SK-N-SH treated with all-trans-retinoic acid at 6 μM for 48 hours (cell line): ENCODE measurements at regions not wholly inside any gene's neighbourhood (a gene's known extent, or its start where the extent isn't known, plus 50 kb on each side); places are given as distances from the start of the nearest gene placed in this dataset.

ENCODE experiments used
- ATAC-seq: fragments of 200-7000 bp; cut with Tn5 transposase; 3 replicates; pipeline ENCODE4 v1.9.1; 2020; ENCODE audit warnings: mild to moderate bottlenecking, moderate library complexity
- BACH2 ChIP-seq: fragments of 250-450 bp; sonication (Bioruptor Pico); IDR thresholded peaks from 2 replicates; pipeline ENCODE4 v1.9.0; 2021; ENCODE audit warnings: mild to moderate bottlenecking, borderline replicate concordance
- CREB5 ChIP-seq: fragments of 250-450 bp; sonication (Bioruptor Pico); IDR thresholded peaks from 2 replicates; pipeline ENCODE4 v1.5.1; 2020; ENCODE audit warnings: low read depth, mild to moderate bottlenecking, moderate library complexity
- CSDC2 ChIP-seq: fragments of 250-450 bp; sonication (Bioruptor Pico); IDR thresholded peaks from 2 replicates; pipeline ENCODE4 v1.5.0; 2020; ENCODE audit warnings: mild to moderate bottlenecking, moderate library complexity
- CSRNP3 ChIP-seq: fragments of 250-450 bp; sonication (Bioruptor Pico); IDR thresholded peaks from 2 replicates; pipeline ENCODE4 v1.5.1; 2021; ENCODE audit warnings: mild to moderate bottlenecking, moderate library complexity
- ESRRG ChIP-seq: fragments of 250-450 bp; sonication (Bioruptor Pico); IDR thresholded peaks from 2 replicates; pipeline ENCODE4 v1.6.1; 2021; ENCODE audit warnings: mild to moderate bottlenecking
- ISL1 ChIP-seq: fragments of 250-450 bp; sonication (Bioruptor Pico); IDR thresholded peaks from 2 replicates; pipeline ENCODE4 v2.1.2; 2022; ENCODE audit warnings: mild to moderate bottlenecking, moderate library complexity
- PATZ1 ChIP-seq: fragments of 250-450 bp; sonication (Bioruptor Pico); IDR thresholded peaks from 2 replicates; pipeline ENCODE4 v1.8.0; 2020; ENCODE audit warnings: mild to moderate bottlenecking, moderate library complexity, borderline replicate concordance
- POU6F1 ChIP-seq: fragments of 250-450 bp; sonication (Bioruptor Pico); IDR thresholded peaks from 2 replicates; pipeline ENCODE4 v1.8.0; 2021; ENCODE audit warnings: low read depth, mild to moderate bottlenecking, moderate library complexity, borderline replicate concordance
- PPARA ChIP-seq: fragments of 250-450 bp; sonication (Bioruptor Pico); IDR thresholded peaks from 2 replicates; pipeline ENCODE4 v1.5.0; 2020; ENCODE audit warnings: mild to moderate bottlenecking, borderline replicate concordance
- SNAI2 ChIP-seq: fragments of 250-450 bp; sonication (Bioruptor Pico); IDR thresholded peaks from 2 replicates; pipeline ENCODE4 v1.5.0; 2020; ENCODE audit warnings: mild to moderate bottlenecking, moderate library complexity
- TCF4 ChIP-seq: fragments of 250-450 bp; sonication (Bioruptor Pico); IDR thresholded peaks from 2 replicates; pipeline ENCODE4 v1.8.0; 2021; ENCODE audit warnings: mild to moderate bottlenecking, moderate library complexity, borderline replicate concordance
- TOX ChIP-seq: fragments of 250-450 bp; sonication (Bioruptor Pico); IDR thresholded peaks from 2 replicates; pipeline ENCODE4 v1.8.0; 2021; ENCODE audit warnings: mild to moderate bottlenecking, moderate library complexity, borderline replicate concordance
- TSHZ2 ChIP-seq: fragments of 250-450 bp; sonication (Bioruptor Pico); IDR thresholded peaks from 2 replicates; pipeline ENCODE4 v1.5.0; 2020; ENCODE audit warnings: mild to moderate bottlenecking, moderate library complexity
- ZC3H10 ChIP-seq: fragments of 250-450 bp; sonication (Bioruptor Pico); IDR thresholded peaks from 2 replicates; pipeline ENCODE4 v1.5.1; 2021; ENCODE audit warnings: mild to moderate bottlenecking, moderate library complexity
- ZFP30 ChIP-seq: fragments of 450-650 bp; formaldehyde crosslinking; IDR thresholded peaks from 2 replicates; pipeline ENCODE4 v1.5.0; 2022; ENCODE audit warnings: mild to moderate bottlenecking, moderate library complexity
- ZNF565 ChIP-seq: fragments of 450-650 bp; formaldehyde crosslinking; conservative IDR thresholded peaks from 2 replicates; pipeline ENCODE4 v1.5.0; 2020; ENCODE audit warnings: low read depth, mild to moderate bottlenecking, moderate library complexity
- ZNF70 ChIP-seq: fragments of 450-650 bp; formaldehyde crosslinking; IDR thresholded peaks from 2 replicates; pipeline ENCODE4 v1.5.0; 2020; ENCODE audit warnings: mild to moderate bottlenecking, moderate library complexity

GRCh38 chr15:36235173-36235572 lies 344.3 kb upstream of the CDIN1 start:
- no peak for ATAC-seq
- no peak for TF ChIP-seq BACH2 (CRISPR knock-in tag)
- TF ChIP-seq PATZ1 (CRISPR knock-in tag) = no peak
- no peak for TF ChIP-seq ZC3H10 (CRISPR knock-in tag)
- TF ChIP-seq TCF4 (CRISPR knock-in tag) = no peak
- no peak for TF ChIP-seq PPARA (CRISPR knock-in tag)
- no peak for TF ChIP-seq ZNF565
- TF ChIP-seq CSRNP3 (CRISPR knock-in tag) = no peak
- no peak for TF ChIP-seq SNAI2 (CRISPR knock-in tag)
- no peak for TF ChIP-seq CREB5 (CRISPR knock-in tag)
- TF ChIP-seq TOX (CRISPR knock-in tag) = no peak
- no peak for TF ChIP-seq ISL1 (CRISPR knock-in tag)
- no peak for TF ChIP-seq ZFP30 (CRISPR knock-in tag)
- TF ChIP-seq POU6F1 (CRISPR knock-in tag) = no peak
- TF ChIP-seq CSDC2 = no peak

DNA sequence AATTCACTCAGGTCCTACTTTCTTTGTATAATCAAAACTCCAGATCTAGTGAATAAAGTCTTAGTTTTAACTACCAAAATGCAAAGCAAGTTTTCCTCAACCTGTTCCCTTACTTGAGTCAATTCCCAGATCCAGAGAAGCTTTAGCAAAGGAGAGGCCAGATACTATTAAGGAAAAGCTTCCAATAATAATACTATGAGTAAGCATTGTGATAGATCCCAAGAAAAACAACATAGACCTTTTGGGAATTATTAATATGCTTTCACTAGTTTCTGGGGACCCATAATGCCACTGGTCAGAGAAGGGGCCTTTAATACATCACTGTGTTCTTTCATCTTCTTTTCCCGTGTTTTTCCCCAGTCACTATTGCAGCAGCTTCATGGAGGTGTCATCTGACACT lies 339.9 kb upstream of the CDIN1 start:
- TF ChIP-seq ESRRG (no peak), TCF4 (CRISPR knock-in tag) (no peak), PATZ1 (CRISPR knock-in tag) (no peak), ISL1 (CRISPR knock-in tag) (no peak), TOX (CRISPR knock-in tag) (no peak), BACH2 (CRISPR knock-in tag) (no peak), ZNF70 (CRISPR knock-in tag) (no peak), POU6F1 (CRISPR knock-in tag) (no peak), TSHZ2 (no peak), CSDC2 (no peak)
- ATAC-seq = no peak
